Stimulated activated naive CD8-positive, alpha-beta T cell treated with anti-CD3 and anti-CD28 coated beads, Interleukin-15, Interleukin-2, amounts not matched to agents 100 ng/mL and 50 ng/mL, for 24 hours (primary cell): ENCODE measurements at regions not wholly inside any gene's neighbourhood (a gene's known extent, or its start where the extent isn't known, plus 50 kb on each side); places are given as distances from the start of the nearest gene placed in this dataset.

Experiments
- H3K27ac Mint-ChIP-seq: one replicate; pipeline ENCODE4 v1.8.0; 2021; ENCODE audit warnings: mild to moderate bottlenecking, mixed read lengths
- H3K27me3 Mint-ChIP-seq: one replicate; pipeline ENCODE4 v1.8.0; 2021; ENCODE audit warnings: mixed read lengths
- H3K36me3 Mint-ChIP-seq: one replicate; pipeline ENCODE4 v1.8.0; 2021; ENCODE audit warnings: low read depth, mixed read lengths
- H3K4me1 Mint-ChIP-seq: one replicate; pipeline ENCODE4 v1.8.0; 2021; ENCODE audit warnings: low read depth, mixed read lengths
- H3K4me3 Mint-ChIP-seq: one replicate; pipeline ENCODE4 v1.8.0; 2021; ENCODE audit warnings: mild to moderate bottlenecking, mixed read lengths
- H3K9me3 Mint-ChIP-seq: one replicate; pipeline ENCODE4 v1.8.0; 2021; ENCODE audit warnings: mixed read lengths

DNA sequence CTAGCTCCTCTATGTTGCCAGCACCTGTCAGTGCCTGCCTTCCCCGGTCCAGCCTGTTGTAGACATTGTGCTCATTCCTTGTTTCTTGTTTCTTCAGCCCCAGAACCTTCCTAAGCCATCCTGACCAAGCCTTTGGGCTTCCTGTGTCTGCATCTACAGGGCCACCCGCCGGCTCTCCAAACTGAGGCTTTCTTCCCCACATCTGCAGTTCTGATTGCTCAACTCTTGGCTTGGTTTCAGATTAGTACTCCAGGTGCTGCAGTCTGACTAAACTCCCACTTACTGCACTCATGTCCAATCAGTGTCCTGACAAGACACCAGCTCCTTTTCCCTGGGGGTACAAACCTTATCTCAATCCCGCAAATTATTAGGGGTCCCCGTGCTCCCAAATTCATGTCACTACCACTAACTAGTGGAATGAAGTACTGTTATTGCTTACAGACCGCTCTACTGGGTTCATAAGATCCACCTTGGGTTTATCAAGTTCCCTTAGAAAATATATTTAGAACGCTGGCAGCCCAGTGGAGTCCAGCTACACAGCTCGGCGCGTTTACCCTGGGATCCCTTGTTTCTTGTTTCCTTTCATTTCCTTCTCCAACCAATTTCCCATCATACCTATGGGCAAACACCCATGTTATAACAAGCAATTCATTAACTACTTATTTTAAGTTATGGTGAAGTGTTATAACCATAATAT is 114.2 kb upstream of the TJP1 start:
- H3K27ac Mint-ChIP-seq, result no peak overlapping the region
- H3K4me1 Mint-ChIP-seq, result no peaks in the 10 kb centered on the region
- H3K36me3 Mint-ChIP-seq, result no peaks in the 10 kb centered on the region
- H3K4me3 Mint-ChIP-seq, result no peak overlapping the region
- H3K9me3 Mint-ChIP-seq, result no peaks in the 10 kb centered on the region
- peaks cover 23% of the 10 kb centered on the region for H3K27me3 Mint-ChIP-seq

DNA sequence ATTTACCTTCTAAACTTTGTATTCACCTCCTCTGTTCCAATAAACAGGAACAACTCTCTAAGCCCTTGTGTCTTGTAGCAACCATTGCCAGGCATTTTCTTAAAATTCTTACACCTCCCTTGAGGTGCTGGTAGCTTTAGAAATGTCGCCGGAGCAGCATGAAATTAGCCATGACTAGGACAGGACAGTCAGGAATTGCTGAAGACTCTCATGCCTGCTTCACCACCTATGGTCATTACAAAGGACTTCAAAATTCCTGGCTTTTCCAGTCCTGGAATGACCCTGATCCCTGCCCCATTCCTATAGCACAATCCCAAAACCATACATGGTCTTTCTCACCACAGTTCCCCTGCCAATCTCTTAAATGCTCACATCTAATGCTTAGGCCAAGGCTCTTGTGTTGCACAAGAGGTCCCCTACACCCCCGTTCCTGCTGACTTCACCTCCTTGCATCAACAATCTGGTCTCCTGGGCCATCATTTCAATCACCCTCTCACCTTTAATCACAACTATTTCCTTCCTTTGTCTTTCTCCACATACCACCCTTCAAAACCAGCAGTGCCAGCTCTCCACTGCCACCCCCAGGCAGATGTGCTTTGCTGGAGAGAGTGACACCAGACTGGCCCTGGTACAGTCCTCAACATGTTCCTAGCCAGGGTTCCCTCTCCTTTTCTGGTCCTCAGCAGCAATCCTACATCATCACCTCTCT is 113.2 kb upstream of the TJP1 start:
- no peak overlapping the region for H3K4me3 Mint-ChIP-seq
- H3K4me1 Mint-ChIP-seq, result no peaks in the 10 kb centered on the region
- no peaks in the 10 kb centered on the region for H3K9me3 Mint-ChIP-seq
- no peak overlapping the region for H3K27ac Mint-ChIP-seq
- H3K27me3 Mint-ChIP-seq, result peaks cover 21% of the 10 kb centered on the region
- H3K36me3 Mint-ChIP-seq, result no peaks in the 10 kb centered on the region

GRCh38 chr15:29934251-29934650 is 112.0 kb upstream of the TJP1 start:
- Mint-ChIP-seq H3K4me1 (no peaks in the 10 kb centered on the region), H3K27me3 (peaks cover 24% of the 10 kb centered on the region), H3K27ac (no peak overlapping the region), H3K4me3 (no peak overlapping the region), H3K36me3 (no peaks in the 10 kb centered on the region), H3K9me3 (no peaks in the 10 kb centered on the region)

- no peak overlapping the region for H3K4me3 Mint-ChIP-seq
- no peaks in the 10 kb centered on the region for H3K4me1 Mint-ChIP-seq
- H3K27ac Mint-ChIP-seq, result no peak overlapping the region
- no peaks in the 10 kb centered on the region for H3K9me3 Mint-ChIP-seq
- H3K27me3 Mint-ChIP-seq, result peaks cover 27% of the 10 kb centered on the region
- H3K36me3 Mint-ChIP-seq, result no peaks in the 10 kb centered on the region
Measured at GRCh38 chr15:29933042-29933803, 111.0 kb upstream of the TJP1 start.

DNA sequence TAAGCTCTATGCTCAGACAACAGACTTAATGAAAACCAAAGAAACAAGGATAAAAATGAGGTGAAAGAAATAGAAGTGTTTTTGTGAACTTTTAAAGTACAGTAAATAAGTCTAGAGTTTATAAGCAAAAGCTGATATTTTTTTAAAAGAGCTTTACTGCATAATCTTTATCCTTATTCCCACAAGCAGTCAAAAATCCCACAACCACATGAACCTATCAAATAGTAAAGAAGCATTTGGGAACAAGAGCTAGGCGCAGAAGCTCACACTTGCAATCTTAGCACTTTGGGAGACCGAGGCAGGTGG is 103.8 kb upstream of the TJP1 start:
- H3K4me1 Mint-ChIP-seq, result no peaks in the 10 kb centered on the region
- no peaks in the 10 kb centered on the region for H3K9me3 Mint-ChIP-seq
- no peak overlapping the region for H3K27ac Mint-ChIP-seq
- peaks cover 33% of the 10 kb centered on the region for H3K27me3 Mint-ChIP-seq
- H3K4me3 Mint-ChIP-seq, result no peak overlapping the region
- no peaks in the 10 kb centered on the region for H3K36me3 Mint-ChIP-seq

- H3K27me3 Mint-ChIP-seq, result peaks cover 36% of the 10 kb centered on the region
- H3K27ac Mint-ChIP-seq, result no peak overlapping the region
- no peaks in the 10 kb centered on the region for H3K9me3 Mint-ChIP-seq
- H3K4me1 Mint-ChIP-seq, result no peaks in the 10 kb centered on the region
- no peaks in the 10 kb centered on the region for H3K36me3 Mint-ChIP-seq
- H3K4me3 Mint-ChIP-seq, result no peak overlapping the region
Measured at GRCh38 chr15:29925227-29926082, 103.2 kb upstream of the TJP1 start.

- Mint-ChIP-seq H3K4me3 (no peak overlapping the region), H3K4me1 (no peaks in the 10 kb centered on the region), H3K9me3 (no peaks in the 10 kb centered on the region), H3K36me3 (no peaks in the 10 kb centered on the region), H3K27ac (no peak overlapping the region), H3K27me3 (peaks cover 38% of the 10 kb centered on the region)
Measured at GRCh38 chr15:29924750-29925149, 102.5 kb upstream of the TJP1 start.

DNA sequence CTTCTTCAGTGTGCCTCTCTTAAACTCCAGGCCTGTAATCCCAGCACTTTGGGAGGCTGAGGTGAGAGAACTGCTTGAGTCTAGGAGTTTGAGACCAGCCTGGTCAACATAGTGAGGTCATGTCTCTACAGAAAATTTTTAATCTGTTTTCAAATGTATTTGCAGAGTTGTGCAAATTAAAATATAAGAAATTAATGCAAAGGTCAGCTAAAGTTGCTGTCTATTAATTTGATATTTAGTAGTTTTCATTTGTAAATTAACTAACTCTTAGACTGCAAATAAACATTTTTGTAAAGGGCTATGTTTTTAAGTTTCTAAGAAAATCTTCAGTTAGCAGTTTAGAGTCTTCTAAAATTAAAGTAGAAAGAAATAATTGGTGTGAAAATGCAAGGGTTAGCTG is 99.9 kb upstream of the TJP1 start:
- no peak overlapping the region for H3K27ac Mint-ChIP-seq
- no peaks in the 10 kb centered on the region for H3K36me3 Mint-ChIP-seq
- no peaks in the 10 kb centered on the region for H3K4me1 Mint-ChIP-seq
- H3K27me3 Mint-ChIP-seq, result peaks cover 50% of the 10 kb centered on the region
- no peak overlapping the region for H3K4me3 Mint-ChIP-seq
- no peaks in the 10 kb centered on the region for H3K9me3 Mint-ChIP-seq

GRCh38 chr15:29921130-29921601 is 98.9 kb upstream of the TJP1 start:
- Mint-ChIP-seq H3K9me3 (no peaks in the 10 kb centered on the region), H3K4me1 (no peaks in the 10 kb centered on the region), H3K4me3 (no peak overlapping the region), H3K27me3 (peaks cover 43% of the 10 kb centered on the region), H3K27ac (no peak overlapping the region), H3K36me3 (no peaks in the 10 kb centered on the region)

DNA sequence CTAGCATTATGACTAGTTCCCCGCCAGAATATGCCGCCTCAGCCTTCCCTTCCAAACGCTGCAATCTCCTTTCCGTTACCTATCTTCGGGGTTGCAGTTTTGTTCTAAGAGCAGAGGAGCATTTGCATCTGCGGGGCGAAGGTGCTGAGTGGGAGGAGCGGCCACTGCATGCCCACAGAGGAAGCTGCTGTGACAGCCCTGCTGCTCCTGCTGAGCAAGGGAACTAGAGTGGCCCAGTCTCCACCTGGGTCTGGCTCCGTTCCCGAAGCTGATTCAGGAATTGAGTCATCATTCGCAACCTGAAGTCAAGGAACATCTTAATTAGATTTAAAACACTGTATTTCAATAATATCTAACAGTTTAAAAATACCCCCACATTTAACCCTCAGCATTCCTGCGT is 98.2 kb upstream of the TJP1 start:
- Mint-ChIP-seq H3K36me3 (no peaks in the 10 kb centered on the region), H3K9me3 (no peaks in the 10 kb centered on the region), H3K27me3 (peaks cover 39% of the 10 kb centered on the region), H3K4me3 (no peak overlapping the region), H3K27ac (no peak overlapping the region), H3K4me1 (no peaks in the 10 kb centered on the region)

DNA sequence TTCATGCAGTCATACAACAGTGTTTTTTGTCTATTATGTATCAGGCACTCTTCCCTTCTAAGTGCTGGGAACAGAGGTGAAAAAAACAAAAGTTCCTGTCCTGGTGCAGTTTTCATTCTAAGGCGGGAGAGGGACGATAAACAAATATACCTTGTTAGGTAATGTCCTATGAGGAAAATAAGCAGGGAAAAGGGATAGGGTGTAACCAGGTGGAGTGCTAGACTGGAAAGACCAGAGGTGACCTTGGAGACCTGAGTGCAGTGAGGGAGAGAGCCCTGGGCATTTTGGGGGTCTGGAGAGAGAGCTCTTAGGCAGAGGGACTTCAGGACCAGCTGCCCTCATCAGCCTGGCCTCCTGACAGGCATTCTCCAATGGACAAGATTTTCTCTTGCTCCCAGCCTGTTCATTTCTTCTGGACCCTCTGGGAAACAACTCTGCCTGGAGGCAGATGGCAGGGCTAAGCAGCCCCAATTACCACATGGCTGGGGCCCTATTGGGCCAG is 97.2 kb upstream of the TJP1 start:
- Mint-ChIP-seq H3K27me3 (peaks cover 39% of the 10 kb centered on the region), H3K9me3 (no peaks in the 10 kb centered on the region)

DNA sequence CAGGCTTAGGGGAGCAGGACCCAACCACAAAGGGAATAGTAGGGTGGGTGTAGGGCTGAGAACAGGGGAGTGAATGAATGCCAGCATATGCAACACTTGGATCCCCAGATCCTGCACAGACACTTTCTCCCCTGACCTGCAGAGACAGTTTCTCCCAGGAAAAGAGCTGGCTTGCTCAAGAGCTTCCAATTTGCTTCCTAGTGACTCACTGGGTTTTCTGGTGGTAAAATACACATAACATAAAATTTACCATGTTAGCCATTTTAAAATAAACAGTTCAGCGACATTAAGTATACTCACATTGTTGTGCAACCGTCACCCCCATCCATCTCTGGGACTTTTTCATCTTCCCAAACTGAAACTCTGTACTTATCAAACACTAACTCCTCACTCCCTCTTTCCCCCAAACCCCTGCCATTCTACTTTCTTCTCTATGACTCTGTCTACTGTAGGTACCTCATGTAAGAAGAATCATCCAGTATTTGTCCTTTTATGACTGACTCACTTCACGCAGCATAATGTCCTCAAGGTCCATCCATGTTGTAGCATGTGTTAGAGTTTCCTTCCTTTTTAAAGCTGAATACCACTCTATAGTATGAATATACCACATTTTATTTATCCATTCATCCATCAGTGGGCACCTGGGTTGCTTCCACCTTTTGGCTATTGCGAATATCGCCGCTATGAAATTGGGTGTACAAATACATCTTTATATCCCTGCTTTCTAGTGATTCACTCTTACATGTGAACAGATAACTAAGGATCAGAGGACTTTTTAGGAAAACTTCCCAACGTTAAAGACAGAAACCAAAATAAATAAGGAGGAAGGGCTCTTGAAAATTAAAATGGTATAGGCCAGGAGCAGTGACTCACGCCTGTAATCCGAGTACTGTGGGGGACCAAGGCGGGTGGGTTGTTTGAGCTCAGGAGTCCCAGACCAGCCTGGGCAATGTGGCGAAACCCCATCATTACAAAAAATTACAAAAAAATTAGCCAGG is 95.6 kb upstream of the TJP1 start:
- H3K27me3 Mint-ChIP-seq, result peaks cover 35% of the 10 kb centered on the region
- no peaks in the 10 kb centered on the region for H3K36me3 Mint-ChIP-seq
- no peaks in the 10 kb centered on the region for H3K4me1 Mint-ChIP-seq
- H3K27ac Mint-ChIP-seq, result no peak overlapping the region
- no peak overlapping the region for H3K4me3 Mint-ChIP-seq
- H3K9me3 Mint-ChIP-seq, result no peaks in the 10 kb centered on the region

More for the DNA sequence above, 97.2 kb upstream of the TJP1 start:
- Mint-ChIP-seq H3K4me3 (no peak overlapping the region), H3K36me3 (no peaks in the 10 kb centered on the region), H3K4me1 (no peaks in the 10 kb centered on the region), H3K27ac (no peak overlapping the region)

DNA sequence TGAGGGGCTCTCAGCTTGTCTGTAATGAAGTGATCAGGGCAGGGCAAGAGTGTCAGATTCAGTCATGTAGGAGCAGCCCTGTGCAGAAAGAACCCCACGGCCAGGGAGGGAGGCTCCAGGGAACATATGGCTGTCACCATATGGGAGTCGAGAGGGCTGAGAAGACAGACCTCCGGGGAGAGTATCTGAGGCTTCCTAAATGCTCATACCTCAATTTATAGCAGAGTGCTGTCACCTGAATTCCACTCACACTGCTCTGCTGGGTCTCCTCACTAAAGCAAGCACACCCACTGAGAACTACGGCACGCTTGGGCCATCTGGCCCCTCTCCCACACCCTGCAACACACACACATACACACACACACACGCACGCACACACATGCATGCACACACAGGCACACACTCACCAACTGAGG is 92.3 kb upstream of the TJP1 start:
- H3K4me1 Mint-ChIP-seq, result no peaks in the 10 kb centered on the region
- H3K36me3 Mint-ChIP-seq, result no peaks in the 10 kb centered on the region
- no peak overlapping the region for H3K4me3 Mint-ChIP-seq

More for the DNA sequence above, 92.3 kb upstream of the TJP1 start:
- H3K27ac Mint-ChIP-seq, result no peak overlapping the region
- H3K9me3 Mint-ChIP-seq, result peaks cover 12% of the 10 kb centered on the region
- peaks cover 39% of the 10 kb centered on the region for H3K27me3 Mint-ChIP-seq
